Panc1 (cell line): ENCODE measurements at regions not wholly inside any gene's neighbourhood (a gene's known extent, or its start where the extent isn't known, plus 50 kb on each side); places are given as distances from the start of the nearest gene placed in this dataset.

Experiments
- CTCF ChIP-seq: fragments of 450-650 bp; IDR thresholded peaks from 2 replicates; pipeline ENCODE4 v1.5.1; 2017; ENCODE audit warnings: mild to moderate bottlenecking
- POLR2AphosphoS5 ChIP-seq: IDR thresholded peaks from 2 replicates; pipeline ENCODE4 v1.6.1; 2012; ENCODE audit warnings: mild to moderate bottlenecking, low read depth, low read length, moderate library complexity
- REST ChIP-seq, 2 experiments: IDR thresholded peaks; 2 replicates each; pipeline ENCODE4 v1.6.1; 2011 to 2012; ENCODE audit warnings: low read depth in 2 of 2, control low read depth in 1 of 2, low read length in 1 of 2, mild to moderate bottlenecking in 1 of 2, moderate library complexity in 1 of 2; ENCODE audit not compliant: insufficient read depth in 1 of 2
- SIN3A ChIP-seq: IDR thresholded peaks from 2 replicates; pipeline ENCODE4 v1.6.1; 2012; ENCODE audit warnings: low read depth, mild to moderate bottlenecking, low read length, moderate library complexity, borderline replicate concordance; ENCODE audit not compliant: insufficient read depth

- no peak for TF ChIP-seq CTCF
- TF ChIP-seq REST (IDR thresholded peaks at IDR 0.05; ENCODE audit: insufficient read depth in 1 of 2, low read depth in 2 of 2, low read length in 1 of 2), result no peak
- no peak for TF ChIP-seq POLR2AphosphoS5
- no peak for TF ChIP-seq SIN3A
These were observed 337.0 kb downstream of the CYRIA start for GRCh38 chr2:16328521-16329190.
